B cell (primary cell): ENCODE measurements at regions not wholly inside any gene's neighbourhood (a gene's known extent, or its start where the extent isn't known, plus 50 kb on each side); places are given as distances from the start of the nearest gene placed in this dataset.

Experiments
- ATAC-seq: fragments of 200-7000 bp; cut with Tn5 transposase; one replicate; pipeline ENCODE4 v1.10.0; 2021; ENCODE audit warnings: low read depth, mild to moderate bottlenecking, moderate number of reproducible peaks, moderate library complexity
- CTCF ChIA-PET: fragments of 350-600 bp; sonication (Branson Sonifier 250); formaldehyde crosslinking; loops from one replicate; lab custom pipeline; 2021; ENCODE audit warnings: antibody characterized with exemption, inconsistent platforms; lab: Charles Lee
- POLR2A ChIA-PET: fragments of 350-600 bp; sonication (Branson Sonifier 250); formaldehyde crosslinking; loops from one replicate; lab custom pipeline; 2021; ENCODE audit warnings: antibody characterized with exemption; lab: Charles Lee
- DNase-seq: peaks from one replicate; pipeline ENCODE4 v3.0.0; 2013
- H2AFZ ChIP-seq: 2 replicates; pipeline ENCODE4 v1.6.1; 2012; ENCODE audit warnings: mild to moderate bottlenecking, low read depth, low read length; ENCODE audit not compliant: insufficient read depth, poor library complexity, severe bottlenecking
- H3K27ac ChIP-seq, 2 donors: 1 replicate in 1 of 2; 2 replicates in 1 of 2; pipeline ENCODE4 v1.5.1; 2012 to 2013; ENCODE audit warnings: low read length in 2 of 2, mild to moderate bottlenecking in 2 of 2, moderate library complexity in 1 of 2
- H3K27me3 ChIP-seq, 4 experiments: fragments of 200-600 bp in 1 of 4; sonication (generic) in 1 of 4; replicated peaks in 1 of 4; 1 replicate in 2 of 4; 2 replicates in 2 of 4; pipeline versions ENCODE4 v1.6.1 to v1.7.0; 2013 to 2016; ENCODE audit warnings: low read length in 3 of 4, mild to moderate bottlenecking in 2 of 4, mixed read lengths in 1 of 4, moderate library complexity in 1 of 4; ENCODE audit not compliant: insufficient read depth in 4 of 4, control insufficient read depth in 3 of 4; ENCODE audit errors: control extremely low read depth in 1 of 4
- H3K36me3 ChIP-seq, 2 experiments: replicated peaks in 1 of 2; 1 replicate in 1 of 2; 2 replicates in 1 of 2; pipeline versions ENCODE4 v1.6.1 to v1.7.1; 2013; ENCODE audit warnings: low read length in 1 of 2; ENCODE audit not compliant: insufficient read depth in 2 of 2, control insufficient read depth in 1 of 2; ENCODE audit errors: control extremely low read depth in 1 of 2, extremely low read depth in 1 of 2
- H3K4me1 ChIP-seq, 2 donors: fragments of 200-600 bp in 1 of 2; sonication (generic) in 1 of 2; 1 replicate in 1 of 2; 2 replicates in 1 of 2; pipeline versions ENCODE4 v1.5.1 to v1.6.1; 2013 to 2017; ENCODE audit warnings: low read length in 2 of 2; ENCODE audit not compliant: control insufficient read depth in 2 of 2, insufficient read depth in 2 of 2
- H3K4me2 ChIP-seq: replicated peaks from 2 replicates; pipeline ENCODE3; 2012; ENCODE audit warnings: mild to moderate bottlenecking, low read depth, low read length; ENCODE audit not compliant: poor library complexity, severe bottlenecking
- H3K4me3 ChIP-seq, 5 experiments: fragments of 200-600 bp in 1 of 5; sonication (generic) in 1 of 5; 1 replicate in 3 of 5; 2 replicates in 2 of 5; pipeline versions ENCODE4 v1.5.1 to v1.7.0; 2011 to 2016; ENCODE audit warnings: low read length in 4 of 5, mild to moderate bottlenecking in 4 of 5, low read depth in 2 of 5, control low read depth in 1 of 5, moderate library complexity in 1 of 5; ENCODE audit not compliant: insufficient read depth in 1 of 5; ENCODE audit errors: control extremely low read depth in 1 of 5, extremely low read depth in 1 of 5
- H3K79me2 ChIP-seq: fragments of 200-600 bp; sonication (generic); one replicate; pipeline ENCODE4 v1.6.0; 2016; ENCODE audit warnings: low read length; ENCODE audit not compliant: control insufficient read depth, insufficient read depth
- H3K9ac ChIP-seq: fragments of 200-600 bp; sonication (generic); 2 replicates; pipeline ENCODE4 v1.6.1; 2017; ENCODE audit warnings: mild to moderate bottlenecking, low read length, moderate library complexity
- H3K9me3 ChIP-seq, 3 donors: one replicate each; pipeline versions ENCODE4 v1.6.1 to v1.7.1; 2013; ENCODE audit warnings: low read length in 2 of 3; ENCODE audit not compliant: control insufficient read depth in 2 of 3, insufficient read depth in 1 of 3; ENCODE audit errors: control extremely low read depth in 1 of 3
- H4K20me1 ChIP-seq: 2 replicates; pipeline ENCODE4 v1.6.0; 2012; ENCODE audit warnings: mild to moderate bottlenecking, low read length; ENCODE audit not compliant: insufficient read depth, control insufficient read depth, poor library complexity, severe bottlenecking
- H3K27ac Mint-ChIP-seq: one replicate; pipeline ENCODE4 v1.8.0; 2021; ENCODE audit warnings: mixed read lengths
- H3K27me3 Mint-ChIP-seq: one replicate; pipeline ENCODE4 v1.8.0; 2021; ENCODE audit warnings: mixed read lengths
- H3K4me1 Mint-ChIP-seq: one replicate; pipeline ENCODE4 v1.8.0; 2021; ENCODE audit warnings: mixed read lengths
- H3K4me3 Mint-ChIP-seq: one replicate; pipeline ENCODE4 v1.8.0; 2021; ENCODE audit warnings: mixed read lengths
- H3K9me3 Mint-ChIP-seq: one replicate; pipeline ENCODE4 v1.8.0; 2022; ENCODE audit warnings: mixed read lengths; ENCODE audit not compliant: insufficient read depth
- CTCF ChIP-seq: fragments of 200-600 bp; IDR thresholded peaks from one replicate; pipeline ENCODE4 v1.8.0; 2022; ENCODE audit warnings: antibody characterized with exemption, mild to moderate bottlenecking
- EZH2 ChIP-seq: IDR thresholded peaks from 2 replicates; pipeline ENCODE4 v1.6.1; 2012; ENCODE audit warnings: borderline replicate concordance, low read depth, mild to moderate bottlenecking, moderate library complexity, low read length; ENCODE audit not compliant: insufficient read depth, poor library complexity, severe bottlenecking
- WGBS: methylation state at CpG from one replicate; pipeline ENCODE4 v1.1.5; 2013; ENCODE audit warnings: missing lambda C conversion rate; ENCODE audit not compliant: insufficient coverage; 5-methylcytosine and 5-hydroxymethylcytosine counted together
- intact Hi-C: fragments of 100-400 bp; cut with micrococcal nuclease; formaldehyde crosslinking; loops from one replicate; pipeline ENCODE4 v1.10.0; 2022

- DNase-seq, result no peak
- no peaks in the 10 kb centered on the region for H3K27me3 Mint-ChIP-seq
- no peak overlapping the region for H3K4me3 ChIP-seq
- WGBS, result 93% methylated on average over 4 of the region's 4 CpGs
- no peaks in the 10 kb centered on the region for H3K4me1 ChIP-seq
- intact Hi-C loops, result no loop called here
- H3K27me3 ChIP-seq, result no peaks in the 10 kb centered on the region
- H3K79me2 ChIP-seq, result no peaks in the 10 kb centered on the region
- H2AFZ ChIP-seq, result no peak overlapping the region
- H4K20me1 ChIP-seq, result no peaks in the 10 kb centered on the region
- no peaks in the 10 kb centered on the region for H3K9me3 Mint-ChIP-seq
- no peak for TF ChIP-seq CTCF
- TF ChIP-seq EZH2, result no peak
- H3K27ac ChIP-seq, result no peak overlapping the region
- H3K36me3 ChIP-seq, result no peaks in the 10 kb centered on the region
- H3K9me3 ChIP-seq, result no peaks in the 10 kb centered on the region
- H3K4me1 Mint-ChIP-seq, result no peaks in the 10 kb centered on the region
- H3K27ac Mint-ChIP-seq, result no peak overlapping the region
- H3K9ac ChIP-seq, result no peak overlapping the region
- POLR2A ChIA-PET, result no interaction called here
- ATAC-seq, result no peak
- H3K4me3 Mint-ChIP-seq, result no peak overlapping the region
- CTCF ChIA-PET, result no interaction called here
- no peak overlapping the region for H3K4me2 ChIP-seq
Measured at GRCh38 chr4:137700751-137701150, 168.5 kb upstream of the PCDH18 start.

- Histone ChIP-seq H3K4me2 (no peak overlapping the region), H3K4me3 (no peak overlapping the region), H3K4me1 (no peaks in the 10 kb centered on the region), H3K36me3 (no peaks in the 10 kb centered on the region), H4K20me1 (no peaks in the 10 kb centered on the region), H3K9me3 (no peaks in the 10 kb centered on the region), H3K27ac (no peak overlapping the region), H3K9ac (no peak overlapping the region), H3K27me3 (no peaks in the 10 kb centered on the region), H2AFZ (no peak overlapping the region), H3K79me2 (no peaks in the 10 kb centered on the region)
- TF ChIP-seq EZH2 (no peak), CTCF (no peak)
- Mint-ChIP-seq H3K27ac (no peak overlapping the region), H3K9me3 (no peaks in the 10 kb centered on the region), H3K4me1 (no peaks in the 10 kb centered on the region), H3K4me3 (no peak overlapping the region), H3K27me3 (no peaks in the 10 kb centered on the region)
- no CpG with 5 or more reads among the region's 1 CpG for WGBS
- no peak for DNase-seq
- intact Hi-C loops, result no loop called here
- CTCF ChIA-PET, result no interaction called here
- POLR2A ChIA-PET, result no interaction called here
- no peak for ATAC-seq
Measured at GRCh38 chr4:137700072-137700471, 167.8 kb upstream of the PCDH18 start.
